NCI-H146 (cell line): ENCODE measurements at regions not wholly inside any gene's neighbourhood (a gene's known extent, or its start where the extent isn't known, plus 50 kb on each side); places are given as distances from the start of the nearest gene placed in this dataset.

Source experiments
- DNase-seq: peaks from one replicate; lab custom pipeline; 2025; lab: John Stamatoyannopoulos, UW

DNA sequence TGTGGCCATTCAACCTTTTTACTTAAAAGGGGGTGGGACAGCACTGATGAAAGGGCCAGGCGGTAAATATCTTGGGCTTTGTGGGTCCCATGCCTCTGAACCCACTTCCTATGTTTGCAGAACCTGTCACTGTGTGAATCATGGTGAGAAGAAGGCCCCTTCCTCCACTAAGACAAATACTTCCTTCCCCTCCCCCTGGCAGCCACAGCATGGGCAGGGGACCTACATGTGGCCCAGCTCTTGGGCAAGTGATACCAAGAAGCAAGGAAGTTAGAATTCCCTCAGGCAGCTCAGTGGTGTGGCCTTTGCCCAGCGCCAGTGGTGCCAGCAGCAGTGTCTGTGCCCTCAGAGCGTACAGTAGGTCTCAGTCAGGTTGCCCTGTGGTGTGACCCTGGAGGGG lies 168.6 kb downstream of the TRIM33 start:
- DNase-seq = no peak

DNA sequence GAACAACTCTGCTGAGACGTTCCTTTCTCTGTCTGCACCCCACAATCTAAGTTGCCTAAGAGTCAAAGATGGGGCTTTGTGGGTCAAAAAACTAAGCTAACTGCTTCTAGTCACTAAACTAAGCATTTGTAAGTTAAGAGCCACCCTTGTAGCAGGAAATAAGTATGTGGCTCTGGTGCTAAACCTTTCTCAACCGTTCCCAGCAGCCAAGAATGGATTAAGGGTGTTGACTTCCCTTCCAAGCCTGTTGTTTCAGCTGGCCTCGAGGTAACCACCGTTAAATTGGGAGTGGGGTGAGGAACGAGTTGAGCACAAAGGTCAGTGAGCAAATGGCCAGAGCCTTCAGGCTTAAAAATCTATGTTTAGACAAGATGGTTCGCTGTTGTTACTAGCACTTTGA lies 169.1 kb downstream of the TRIM33 start:
- DNase-seq = no peak

DNA sequence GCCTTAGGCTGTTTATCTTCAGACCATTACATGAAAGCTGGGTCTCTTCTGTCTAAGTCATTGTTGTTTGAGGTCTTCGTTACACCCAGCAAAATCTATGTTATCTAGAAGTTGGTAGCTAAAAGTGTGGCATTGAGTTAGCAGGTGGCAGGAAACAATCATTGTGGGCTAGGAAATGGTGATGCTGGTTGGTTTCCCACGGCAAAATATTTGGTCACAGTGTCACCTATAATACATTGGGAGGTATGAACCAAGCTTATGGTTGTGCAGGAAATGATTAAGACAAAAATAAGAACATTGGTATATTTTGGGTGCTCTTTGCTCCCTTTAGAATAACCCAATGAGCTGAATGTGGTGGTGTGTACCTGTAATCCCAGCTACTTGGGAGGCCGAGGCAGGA lies 169.7 kb downstream of the TRIM33 start:
- DNase-seq = no peak

GRCh38 chr1:114340892-114341291 lies 170.1 kb downstream of the TRIM33 start:
- DNase-seq = no peak

GRCh38 chr1:114339379-114339778 lies 171.6 kb downstream of the TRIM33 start:
- no peak for DNase-seq

DNA sequence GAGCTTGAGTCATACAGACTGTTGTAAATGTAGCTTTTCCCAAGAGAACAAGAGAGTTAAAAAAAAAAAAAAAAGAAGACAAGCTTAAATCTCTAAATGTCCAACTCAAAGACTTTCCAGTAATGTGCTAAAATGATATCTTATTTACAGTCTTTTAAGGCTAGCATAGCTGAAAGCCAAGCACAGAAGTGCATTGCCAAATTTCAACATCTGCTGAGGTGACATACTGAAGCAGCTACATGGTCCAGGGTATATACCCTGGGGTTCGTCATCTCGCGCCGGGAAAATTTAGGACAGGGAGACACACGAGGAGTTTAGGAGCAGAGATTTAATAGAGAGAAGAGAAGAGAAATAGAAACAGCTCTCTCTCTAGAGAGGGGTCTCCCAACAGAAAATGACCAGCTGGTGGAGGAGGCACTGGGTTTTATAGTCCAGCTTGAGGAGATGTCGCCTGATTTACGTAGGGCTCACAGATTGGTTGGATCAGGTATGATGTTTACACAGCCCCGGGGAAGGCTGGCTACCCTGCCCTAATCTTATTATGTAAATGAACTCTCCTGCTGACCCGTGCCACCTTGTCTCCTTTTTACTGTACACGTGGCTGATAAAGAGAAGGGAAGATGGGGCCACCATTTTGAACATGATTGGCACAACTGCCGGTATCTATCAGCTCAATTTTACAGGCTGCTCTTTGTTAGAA lies 172.7 kb downstream of the TRIM33 start:
- DNase-seq = peak; percentile 4

GRCh38 chr1:114337417-114337816 lies 173.6 kb downstream of the TRIM33 start:
- DNase-seq = no peak

GRCh38 chr1:114336360-114336759 lies 174.6 kb downstream of the TRIM33 start:
- DNase-seq = no peak

GRCh38 chr1:114335273-114335672 lies 175.7 kb downstream of the TRIM33 start:
- DNase-seq = no peak

DNA sequence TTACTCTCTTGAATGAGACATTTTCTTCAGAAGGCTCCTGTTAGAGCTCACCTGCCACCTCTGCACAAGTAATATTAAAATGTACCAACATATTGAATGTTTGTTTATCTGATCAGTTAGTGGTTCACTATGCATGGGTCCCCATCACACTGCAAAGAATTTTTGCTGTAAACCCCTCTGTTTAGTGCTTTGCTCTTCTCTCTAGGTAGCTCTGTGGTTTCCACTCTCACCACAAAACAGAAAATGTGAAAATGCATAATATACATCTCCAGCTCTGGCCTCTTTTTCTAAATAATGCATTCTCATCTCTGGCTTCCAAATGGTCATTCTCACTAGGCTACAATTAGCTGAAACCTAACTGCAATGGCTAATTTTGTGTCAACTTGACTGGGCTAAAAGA lies 176.7 kb downstream of the TRIM33 start:
- no peak for DNase-seq

GRCh38 chr1:114333690-114334089 lies 177.3 kb downstream of the TRIM33 start:
- DNase-seq = no peak

GRCh38 chr1:114331936-114332335 lies 178.3 kb upstream of the SYT6 start:
- no peak for DNase-seq

DNA sequence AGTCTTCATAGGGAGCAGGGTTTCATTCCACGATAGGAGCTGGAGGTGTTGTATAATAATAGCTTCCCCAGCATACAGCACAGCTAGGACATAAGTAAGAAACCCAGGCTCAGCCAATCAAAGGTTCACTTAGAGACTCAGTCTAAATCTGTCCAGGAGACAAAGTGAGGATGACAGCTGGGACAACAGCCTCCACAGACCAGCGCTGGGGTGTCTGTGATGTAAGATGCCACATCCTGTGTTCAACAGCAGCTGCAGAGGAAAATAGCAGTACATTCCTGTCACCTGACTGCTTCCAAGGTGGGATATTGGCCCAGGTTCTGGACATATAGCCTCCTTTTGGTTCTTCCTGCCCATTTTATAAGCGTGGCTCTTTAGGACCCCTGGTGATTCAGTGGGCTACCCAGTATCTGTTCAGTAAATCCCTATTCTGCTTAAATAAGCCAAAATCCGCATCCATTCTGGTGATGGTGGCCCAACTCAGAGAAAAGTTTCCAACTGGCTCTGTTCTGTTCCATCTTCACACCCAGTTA lies 176.8 kb upstream of the SYT6 start:
- DNase-seq = no peak

DNA sequence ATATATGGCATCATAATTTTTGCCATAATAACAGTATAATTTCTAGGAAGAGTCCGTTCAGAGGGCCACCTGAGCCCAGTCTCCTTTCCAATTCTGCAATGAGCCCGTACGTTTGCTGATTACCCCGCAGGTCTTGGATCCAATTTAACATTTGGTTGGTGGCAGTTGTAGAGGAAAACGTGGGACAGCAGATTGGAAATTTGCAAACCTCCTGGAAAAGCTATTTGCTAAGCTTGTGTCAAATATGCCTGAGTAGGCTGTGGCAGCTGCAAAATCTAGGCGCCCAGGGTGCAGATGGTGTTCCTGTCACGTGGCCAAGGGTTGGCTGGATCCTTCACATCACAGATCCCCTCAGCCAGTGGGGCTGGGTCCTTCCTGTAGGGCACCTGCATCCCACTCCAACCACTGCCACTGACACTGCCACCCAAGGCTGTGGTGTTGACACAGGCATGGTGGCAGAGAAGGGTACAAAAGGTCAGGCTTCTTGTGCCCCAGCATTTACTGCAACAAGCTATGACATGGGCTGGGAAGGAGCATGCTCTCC lies 174.8 kb upstream of the SYT6 start:
- no peak for DNase-seq

- DNase-seq = no peak
Measured at GRCh38 chr1:114324662-114324965, 170.9 kb upstream of the SYT6 start.

DNA sequence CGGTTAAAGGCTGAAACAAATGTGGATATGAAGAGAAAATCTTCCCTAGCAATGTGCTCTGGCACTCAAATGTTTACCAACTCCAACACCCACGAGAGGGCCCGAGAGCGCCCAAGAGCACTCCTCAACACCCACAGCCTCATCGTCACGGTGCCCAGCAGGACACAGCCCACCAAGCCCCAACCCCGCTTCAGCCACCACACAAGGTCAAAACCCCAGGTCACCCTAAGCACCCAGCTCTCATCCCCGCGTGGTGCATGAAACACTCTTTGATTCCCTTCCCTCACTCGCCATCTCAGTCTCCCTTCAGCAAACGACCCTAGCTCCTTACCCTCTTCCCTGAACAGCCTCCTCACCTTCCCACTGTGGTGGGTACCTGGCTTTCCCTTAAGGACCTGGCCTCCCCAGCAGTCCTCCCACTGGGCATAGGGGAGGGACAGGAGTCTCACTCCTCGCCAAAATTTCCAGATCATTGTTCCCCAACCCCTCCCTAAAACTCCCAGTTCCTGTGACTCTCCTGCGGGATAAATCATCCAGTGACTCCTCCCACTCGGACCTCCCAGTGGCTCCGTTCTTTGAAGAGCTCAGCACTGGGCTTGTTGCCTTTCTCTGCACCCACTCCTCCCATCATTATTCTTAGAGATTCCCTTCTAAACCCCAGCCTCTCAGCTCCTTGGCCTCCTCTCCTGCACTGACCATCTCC lies 170.4 kb upstream of the SYT6 start:
- DNase-seq = no peak

DNA sequence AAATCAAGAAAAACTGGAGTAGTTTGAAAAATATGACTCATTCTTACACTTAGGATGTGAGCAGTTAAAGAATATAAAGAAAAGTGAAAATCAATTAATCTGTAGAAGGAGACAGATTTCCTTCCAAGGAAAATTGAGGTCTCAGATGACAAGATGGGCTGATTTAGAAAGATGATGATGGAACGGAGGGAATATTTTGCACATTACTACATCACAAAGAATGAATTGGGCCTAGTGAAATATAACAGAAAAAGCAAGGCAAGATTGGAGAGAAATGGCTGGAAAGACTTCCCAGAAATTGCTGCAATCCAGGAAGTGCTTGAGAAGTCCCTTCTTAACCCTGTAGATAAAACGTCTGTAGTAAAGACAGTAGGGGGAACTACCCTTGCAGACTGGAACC lies 169.1 kb upstream of the SYT6 start:
- DNase-seq = no peak

DNA sequence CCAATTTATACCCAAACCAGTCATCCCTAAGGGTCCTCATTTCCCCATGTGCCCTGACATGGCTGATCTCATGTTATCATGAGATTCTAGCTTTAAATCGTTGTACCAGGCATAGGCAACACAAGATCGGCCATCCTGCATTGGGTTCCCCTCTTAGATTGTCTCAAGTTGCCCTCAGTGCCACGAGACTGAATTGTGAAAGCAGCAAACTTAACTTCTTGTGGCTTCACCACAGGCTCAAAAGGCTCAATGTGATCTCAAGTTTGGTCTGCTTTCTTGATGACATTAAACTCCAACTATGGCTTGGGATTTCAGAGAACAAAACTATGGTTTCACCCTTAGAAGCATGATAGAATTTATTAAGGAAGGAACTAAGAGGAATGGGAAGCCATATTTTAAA lies 168.5 kb upstream of the SYT6 start:
- no peak for DNase-seq

- no peak for DNase-seq
Measured at GRCh38 chr1:114320586-114320985, 166.9 kb upstream of the SYT6 start.

DNA sequence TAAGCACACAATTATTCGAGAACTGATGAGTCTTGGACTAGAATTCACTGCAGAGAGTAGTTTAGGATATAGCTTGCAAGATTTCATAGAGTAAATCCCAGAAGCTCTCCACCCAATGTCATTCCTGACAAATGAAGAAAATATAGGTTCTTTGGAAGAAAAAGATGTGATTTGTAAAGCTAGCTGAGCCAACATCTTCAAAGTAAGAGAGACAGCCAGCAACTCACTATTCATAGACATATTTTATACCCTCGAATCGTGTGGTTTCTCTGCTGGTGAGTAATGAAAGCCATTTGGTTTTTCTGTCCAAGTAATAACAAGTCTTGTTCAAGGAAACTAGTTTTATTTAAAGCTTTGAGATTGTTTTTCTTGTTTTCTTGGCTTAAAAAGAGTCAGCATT lies 165.7 kb upstream of the SYT6 start:
- no peak for DNase-seq

- DNase-seq = no peak
Measured at GRCh38 chr1:114318961-114319360, 165.3 kb upstream of the SYT6 start.

DNA sequence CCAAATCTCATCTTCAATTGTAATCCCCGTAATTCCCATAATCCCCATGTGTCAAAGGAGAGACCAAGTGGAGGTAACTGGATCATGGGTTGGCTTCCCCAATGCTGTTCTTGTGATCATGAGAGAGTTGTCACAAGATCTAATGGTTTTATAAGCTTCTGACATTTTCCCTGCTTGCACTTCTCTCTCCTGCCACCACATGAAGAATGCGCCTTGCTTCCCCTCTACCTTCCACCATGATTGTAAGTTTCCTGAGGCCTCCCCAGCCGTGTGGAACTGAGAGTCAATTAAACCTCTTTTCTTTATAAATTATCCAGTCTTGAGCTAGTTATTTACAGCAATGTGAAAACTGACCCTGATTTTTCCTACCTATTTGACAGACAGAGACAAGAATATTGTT lies 162.5 kb upstream of the SYT6 start:
- DNase-seq = no peak

GRCh38 chr1:114315631-114316030 lies 162.0 kb upstream of the SYT6 start:
- no peak for DNase-seq

- DNase-seq = no peak
Measured at GRCh38 chr1:114314576-114314975, 160.9 kb upstream of the SYT6 start.
